CMK (cell line): ENCODE measurements at regions not wholly inside any gene's neighbourhood (a gene's known extent, or its start where the extent isn't known, plus 50 kb on each side); places are given as distances from the start of the nearest gene placed in this dataset.

Source experiments
- DNase-seq: peaks from one replicate; pipeline ENCODE4 v3.0.0-alpha.2; 2010; ENCODE audit warnings: low read depth

DNA sequence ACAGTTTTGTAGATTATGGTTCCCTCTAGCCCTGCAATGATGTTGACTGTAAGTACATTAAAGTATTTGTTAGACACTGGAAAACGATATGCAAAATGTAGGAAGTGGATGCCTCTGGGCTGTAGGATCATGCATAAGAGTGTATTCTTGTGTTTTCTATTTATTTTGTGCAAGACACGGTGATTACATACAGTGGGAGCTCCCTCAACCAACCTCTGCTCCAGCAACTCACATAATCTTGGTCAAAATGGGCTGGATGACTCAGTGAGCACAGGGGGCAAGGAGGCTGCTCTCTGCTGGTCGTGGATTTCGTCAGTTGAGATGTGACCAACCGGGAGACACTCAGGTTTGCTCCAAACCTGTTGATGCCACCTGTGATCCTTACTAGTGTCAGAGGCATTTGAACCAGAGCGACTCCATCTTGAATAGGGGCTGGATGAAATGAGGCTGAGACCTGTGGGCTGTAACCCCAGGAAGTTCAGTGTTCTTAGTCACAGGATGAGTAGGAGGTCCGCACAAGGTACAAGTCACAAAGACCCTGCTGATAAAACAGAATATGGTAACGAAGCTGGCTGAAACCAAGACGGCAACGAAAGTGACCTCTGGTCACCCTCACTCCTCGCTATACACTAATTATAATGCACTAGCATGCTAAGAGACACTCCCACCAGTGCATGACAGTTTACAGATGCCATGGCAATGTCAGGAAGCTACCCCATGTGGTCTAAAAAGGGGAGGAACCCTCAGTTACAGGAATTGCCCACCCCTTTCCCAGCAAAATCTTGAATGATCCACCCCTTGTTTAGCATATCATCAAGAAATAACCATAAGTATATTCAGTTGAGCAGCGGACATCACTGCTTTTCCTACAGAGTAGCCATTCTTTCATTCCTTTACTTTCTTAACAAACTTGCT lies 56.4 kb upstream of the FAM20C start:
- no peak for DNase-seq

DNA sequence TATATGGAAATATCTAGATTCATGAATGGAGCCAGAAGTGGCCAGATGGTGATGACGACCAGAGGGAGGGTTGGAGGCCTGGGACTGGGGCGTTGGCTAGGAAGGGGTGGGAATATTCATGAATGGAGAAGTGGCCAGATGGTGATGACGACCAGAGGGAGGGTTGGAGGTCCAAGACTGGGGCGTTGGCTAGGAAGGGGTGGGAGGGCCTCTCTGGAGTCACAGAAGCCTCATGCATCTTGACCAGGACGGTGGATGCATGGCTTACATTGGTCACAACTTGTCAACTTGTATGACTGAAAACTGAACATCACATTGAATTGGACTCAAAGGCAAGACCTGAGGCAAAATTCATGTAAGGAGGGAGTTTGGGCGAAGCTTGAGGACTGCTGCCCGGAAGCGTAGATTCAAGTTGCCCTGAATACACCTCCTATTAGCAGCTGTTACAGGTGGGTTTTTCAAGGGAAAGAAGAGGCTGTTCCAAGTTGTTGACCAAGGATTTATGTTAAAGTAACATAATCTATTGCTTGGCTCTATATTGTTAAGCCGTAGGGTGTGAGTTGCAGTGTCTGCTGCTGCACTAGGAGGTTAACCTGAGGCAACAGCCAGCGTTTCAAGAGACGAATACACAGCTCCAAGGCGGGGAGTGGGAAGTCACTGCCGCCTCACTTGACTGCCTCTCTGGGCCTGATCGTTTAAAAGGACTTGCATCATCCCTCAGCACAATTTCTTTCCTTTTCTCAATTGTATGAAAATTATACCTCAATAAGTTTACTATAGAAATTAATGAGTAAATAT lies 55.1 kb upstream of the FAM20C start:
- no peak for DNase-seq

DNA sequence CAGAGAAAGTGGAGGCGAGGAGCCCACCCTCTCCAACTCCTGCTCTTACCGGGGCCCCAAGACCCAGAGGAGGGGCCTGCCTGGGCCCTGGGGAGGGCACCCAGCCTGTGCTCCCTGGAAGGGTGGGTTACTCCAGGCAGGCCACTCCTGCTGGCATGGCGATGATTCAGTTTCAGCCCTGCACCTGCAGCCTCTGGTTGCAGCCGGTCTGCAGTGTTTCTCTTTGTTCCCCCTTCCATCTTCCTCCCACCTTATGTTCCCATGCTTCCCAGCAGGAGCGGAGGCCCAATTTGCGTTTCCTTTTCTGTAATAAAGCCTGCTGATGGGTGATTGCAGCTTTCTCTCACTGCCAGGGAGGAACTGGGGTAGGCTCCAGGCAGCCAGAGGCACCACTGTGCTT lies 53.2 kb upstream of the FAM20C start:
- no peak for DNase-seq

GRCh38 chr7:139561-140243 lies 52.7 kb upstream of the FAM20C start:
- DNase-seq, result no peak

DNA sequence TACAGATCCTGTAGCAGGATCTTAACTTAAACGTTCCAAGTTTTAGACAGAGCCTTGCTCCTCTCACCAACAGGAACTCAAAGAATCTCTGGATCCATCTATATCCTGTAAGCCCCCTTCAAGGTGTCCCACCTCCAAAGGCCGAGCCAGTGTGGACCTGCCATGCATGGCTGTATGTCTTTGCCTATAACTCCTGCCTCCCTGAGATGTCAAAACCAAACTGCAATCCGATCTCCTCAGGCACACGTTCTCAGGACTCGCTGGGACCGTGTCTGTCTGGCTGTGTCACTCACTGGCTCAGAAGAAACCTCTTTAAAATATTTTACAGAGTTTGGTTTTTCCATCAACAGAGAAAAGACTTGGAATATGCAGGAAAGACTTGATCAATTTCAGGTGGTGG lies 51.4 kb upstream of the FAM20C start:
- DNase-seq, result no peak

- DNase-seq, result no peak
Measured at GRCh38 chr7:142248-142941, 50.0 kb upstream of the FAM20C start.
